ENCODE measurements at regions not wholly inside any gene's neighbourhood (a gene's known extent, or its start where the extent isn't known, plus 50 kb on each side); places are given as distances from the start of the nearest gene placed in this dataset.

DNA sequence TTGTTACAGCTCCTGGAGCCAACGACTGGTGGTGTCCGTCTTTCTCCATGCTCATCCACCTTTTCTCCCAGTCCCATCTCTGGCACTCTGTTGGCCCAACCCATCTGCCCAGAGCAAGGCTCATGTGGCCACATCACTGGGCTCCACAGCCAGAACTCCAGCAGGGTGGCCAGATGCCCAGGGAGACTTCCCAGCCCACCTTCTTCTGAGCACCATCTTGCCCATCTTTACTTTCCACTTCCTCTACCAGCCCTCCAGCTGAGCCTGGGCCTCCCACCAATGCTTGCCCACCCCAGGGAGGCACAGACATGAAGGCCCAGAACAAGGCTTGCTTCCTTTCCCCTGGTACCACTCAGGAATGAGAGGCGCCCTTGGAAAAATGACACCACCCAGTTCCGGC lies 116.8 kb downstream of the BUD13 start:
- DNase-seq (ENCODE audit: extremely low read depth, insufficient read length) = no peak
- Histone ChIP-seq H3K4me3 (replicated peaks; ENCODE audit: low read depth, low read length) (no peak overlapping the region), H3K36me3 (ENCODE audit: control insufficient read depth, insufficient read depth, low read length) (no peaks in the 10 kb centered on the region), H3K27me3 (replicated peaks; ENCODE audit: control insufficient read depth, insufficient read depth, low read length) (peaks cover 2% of the 10 kb centered on the region; the same call in 1 of the 2 replicates)
- TF ChIP-seq, protein P1, sequence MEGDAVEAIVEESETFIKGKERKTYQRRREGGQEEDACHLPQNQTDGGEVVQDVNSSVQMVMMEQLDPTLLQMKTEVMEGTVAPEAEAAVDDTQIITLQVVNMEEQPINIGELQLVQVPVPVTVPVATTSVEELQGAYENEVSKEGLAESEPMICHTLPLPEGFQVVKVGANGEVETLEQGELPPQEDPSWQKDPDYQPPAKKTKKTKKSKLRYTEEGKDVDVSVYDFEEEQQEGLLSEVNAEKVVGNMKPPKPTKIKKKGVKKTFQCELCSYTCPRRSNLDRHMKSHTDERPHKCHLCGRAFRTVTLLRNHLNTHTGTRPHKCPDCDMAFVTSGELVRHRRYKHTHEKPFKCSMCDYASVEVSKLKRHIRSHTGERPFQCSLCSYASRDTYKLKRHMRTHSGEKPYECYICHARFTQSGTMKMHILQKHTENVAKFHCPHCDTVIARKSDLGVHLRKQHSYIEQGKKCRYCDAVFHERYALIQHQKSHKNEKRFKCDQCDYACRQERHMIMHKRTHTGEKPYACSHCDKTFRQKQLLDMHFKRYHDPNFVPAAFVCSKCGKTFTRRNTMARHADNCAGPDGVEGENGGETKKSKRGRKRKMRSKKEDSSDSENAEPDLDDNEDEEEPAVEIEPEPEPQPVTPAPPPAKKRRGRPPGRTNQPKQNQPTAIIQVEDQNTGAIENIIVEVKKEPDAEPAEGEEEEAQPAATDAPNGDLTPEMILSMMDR (IDR thresholded peaks at IDR 0.05; ENCODE audit: insufficient read depth, low read length, poor library complexity, severe bottlenecking) = no peak

DNA sequence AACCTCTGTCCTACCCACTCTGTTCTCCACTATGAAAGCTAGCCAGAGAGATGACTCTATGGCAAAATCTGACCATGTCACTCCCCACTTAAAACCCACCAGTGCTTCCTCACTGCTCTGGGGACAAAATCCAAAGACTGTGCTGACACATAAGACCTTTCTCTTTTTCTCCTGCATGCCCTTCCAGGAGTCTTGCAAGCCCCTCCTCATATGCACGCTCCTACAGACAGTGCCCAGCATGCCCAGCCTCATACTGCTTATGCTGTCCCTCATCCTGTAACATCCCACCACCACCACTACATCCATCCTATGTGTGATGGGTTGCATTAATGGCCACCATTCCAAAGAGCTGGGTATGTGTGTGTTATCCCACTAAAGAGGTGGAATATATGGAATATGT lies 118.3 kb downstream of the BUD13 start:
- no peaks in the 10 kb centered on the region for H3K36me3 ChIP-seq (ENCODE audit: control insufficient read depth, insufficient read depth, low read length)
- H3K4me3 ChIP-seq (replicated peaks; ENCODE audit: low read depth, low read length) = no peak overlapping the region
- peaks cover 2% of the 10 kb centered on the region; the same call in 1 of the 2 replicates for H3K27me3 ChIP-seq (replicated peaks; ENCODE audit: control insufficient read depth, insufficient read depth, low read length)
- TF ChIP-seq, protein P1 (IDR thresholded peaks at IDR 0.05; ENCODE audit: insufficient read depth, low read length, poor library complexity, severe bottlenecking) = no peak
- no peak for DNase-seq (ENCODE audit: extremely low read depth, insufficient read length)

DNA sequence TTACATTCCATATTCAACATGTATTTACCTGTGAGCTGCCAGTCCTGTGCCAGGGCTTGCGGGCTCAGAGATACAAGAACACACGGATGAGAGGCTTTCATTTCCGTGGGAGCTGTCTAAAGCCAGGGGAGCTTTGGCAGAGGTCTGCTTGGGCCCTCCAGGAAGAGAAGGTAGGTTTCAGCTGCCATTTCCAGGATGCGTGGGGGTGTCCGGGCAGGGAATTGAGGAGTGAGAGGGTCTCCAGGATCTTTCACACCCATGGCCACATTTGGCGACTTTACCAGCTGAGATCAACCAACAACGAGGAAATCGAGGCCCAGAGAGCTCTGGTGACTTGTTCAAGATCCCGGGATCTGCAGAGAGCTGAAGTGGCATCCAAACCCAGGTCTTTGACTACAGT lies 119.6 kb downstream of the BUD13 start:
- H3K36me3 ChIP-seq (ENCODE audit: control insufficient read depth, insufficient read depth, low read length) = no peaks in the 10 kb centered on the region
- peaks cover 2% of the 10 kb centered on the region; the same call in 1 of the 2 replicates for H3K27me3 ChIP-seq (replicated peaks; ENCODE audit: control insufficient read depth, insufficient read depth, low read length)
- no peak for DNase-seq (ENCODE audit: extremely low read depth, insufficient read length)
- no peak overlapping the region for H3K4me3 ChIP-seq (replicated peaks; ENCODE audit: low read depth, low read length)
- TF ChIP-seq, protein P1 (IDR thresholded peaks at IDR 0.05; ENCODE audit: insufficient read depth, low read length, poor library complexity, severe bottlenecking) = no peak

DNA sequence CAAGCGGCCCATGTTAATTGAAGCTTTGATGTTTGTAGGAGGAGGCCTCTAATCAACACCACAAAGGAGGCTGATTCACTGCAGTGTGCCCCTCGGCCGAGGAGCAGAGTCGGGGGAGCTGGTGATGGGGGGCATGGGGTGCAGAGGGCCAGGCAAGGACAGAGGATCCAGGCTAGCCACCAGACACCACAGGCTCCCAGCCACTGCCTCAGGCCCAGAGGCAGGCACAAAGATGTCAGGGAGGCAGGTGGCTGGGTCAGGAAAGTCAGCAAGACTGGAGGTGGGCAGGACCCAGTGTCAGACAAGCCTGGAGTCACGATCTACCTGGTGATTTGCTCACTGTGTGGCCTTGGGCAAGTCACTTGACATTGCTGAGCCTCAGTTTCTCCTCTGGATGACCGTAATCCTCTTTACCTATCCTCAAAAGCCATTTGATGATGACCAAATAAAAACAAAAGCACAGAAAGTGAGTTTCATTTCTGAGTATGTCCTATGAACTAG lies 121.0 kb downstream of the BUD13 start:
- no peak overlapping the region for H3K4me3 ChIP-seq (replicated peaks; ENCODE audit: low read depth, low read length)
- H3K36me3 ChIP-seq (ENCODE audit: control insufficient read depth, insufficient read depth, low read length) = no peaks in the 10 kb centered on the region
- DNase-seq (ENCODE audit: extremely low read depth, insufficient read length) = no peak
- H3K27me3 ChIP-seq (replicated peaks; ENCODE audit: control insufficient read depth, insufficient read depth, low read length) = peaks cover 2% of the 10 kb centered on the region; the same call in 1 of the 2 replicates
- TF ChIP-seq, protein P1 (IDR thresholded peaks at IDR 0.05; ENCODE audit: insufficient read depth, low read length, poor library complexity, severe bottlenecking) = no peak

DNA sequence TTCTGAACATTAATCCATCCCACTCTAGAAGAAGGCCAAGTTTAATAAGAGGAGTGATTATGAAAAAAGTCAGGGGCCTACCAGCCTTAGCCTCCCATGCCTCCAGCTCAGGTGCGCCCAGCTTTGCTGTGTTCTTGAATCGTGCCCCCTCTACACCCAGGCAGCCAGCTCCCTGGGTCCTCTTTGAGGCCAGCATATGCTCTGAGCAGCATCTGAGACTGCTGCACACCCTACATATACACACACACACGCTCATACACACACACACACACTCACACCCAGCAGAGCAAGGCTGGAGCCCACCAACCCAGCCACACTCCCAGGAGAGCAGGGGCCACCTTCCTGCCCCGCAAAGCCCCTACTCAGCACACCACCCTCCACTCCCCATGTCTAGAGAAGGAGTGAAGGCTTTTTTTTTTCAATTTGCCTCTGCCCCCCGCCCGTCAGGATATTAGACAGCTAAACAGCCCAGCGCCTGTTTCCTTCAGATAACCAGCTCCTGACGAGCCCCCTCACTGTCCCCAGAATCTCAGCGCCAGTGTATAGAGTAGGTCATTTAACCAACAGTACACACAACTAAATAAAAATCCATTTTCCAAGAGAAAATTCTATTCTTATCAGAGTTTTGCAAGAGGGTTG lies 121.6 kb downstream of the BUD13 start:
- TF ChIP-seq, protein P1 (IDR thresholded peaks at IDR 0.05; ENCODE audit: insufficient read depth, low read length, poor library complexity, severe bottlenecking) = no peak
- DNase-seq (ENCODE audit: extremely low read depth, insufficient read length) = no peak
- H3K27me3 ChIP-seq (replicated peaks; ENCODE audit: control insufficient read depth, insufficient read depth, low read length) = peaks cover 2% of the 10 kb centered on the region; the same call in 1 of the 2 replicates
- H3K36me3 ChIP-seq (ENCODE audit: control insufficient read depth, insufficient read depth, low read length) = no peaks in the 10 kb centered on the region
- no peak overlapping the region for H3K4me3 ChIP-seq (replicated peaks; ENCODE audit: low read depth, low read length)
